ENCODE measurements at regions not wholly inside any gene's neighbourhood (a gene's known extent, or its start where the extent isn't known, plus 50 kb on each side); places are given as distances from the start of the nearest gene placed in this dataset.

DNA sequence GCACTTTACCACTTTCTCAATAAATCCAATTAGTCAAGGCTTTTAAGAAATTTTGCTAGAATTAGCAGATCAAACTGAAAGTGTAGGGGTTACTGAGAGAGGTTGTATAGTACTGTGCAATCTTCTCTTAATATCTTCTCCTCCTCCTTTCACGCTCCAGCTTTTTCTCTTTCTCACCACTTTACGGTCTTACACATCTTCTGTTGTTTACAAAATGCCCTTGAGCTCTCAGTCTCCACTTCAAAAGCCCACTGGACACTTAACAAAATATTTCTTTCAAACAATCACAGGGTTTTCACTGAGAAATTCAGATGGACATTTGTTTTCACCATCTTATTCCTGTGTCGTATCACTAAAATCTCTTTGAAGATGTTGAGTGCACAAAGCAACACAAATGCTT lies 678.2 kb downstream of the ADGRL2 start:
- TF ChIP-seq, protein P1, sequence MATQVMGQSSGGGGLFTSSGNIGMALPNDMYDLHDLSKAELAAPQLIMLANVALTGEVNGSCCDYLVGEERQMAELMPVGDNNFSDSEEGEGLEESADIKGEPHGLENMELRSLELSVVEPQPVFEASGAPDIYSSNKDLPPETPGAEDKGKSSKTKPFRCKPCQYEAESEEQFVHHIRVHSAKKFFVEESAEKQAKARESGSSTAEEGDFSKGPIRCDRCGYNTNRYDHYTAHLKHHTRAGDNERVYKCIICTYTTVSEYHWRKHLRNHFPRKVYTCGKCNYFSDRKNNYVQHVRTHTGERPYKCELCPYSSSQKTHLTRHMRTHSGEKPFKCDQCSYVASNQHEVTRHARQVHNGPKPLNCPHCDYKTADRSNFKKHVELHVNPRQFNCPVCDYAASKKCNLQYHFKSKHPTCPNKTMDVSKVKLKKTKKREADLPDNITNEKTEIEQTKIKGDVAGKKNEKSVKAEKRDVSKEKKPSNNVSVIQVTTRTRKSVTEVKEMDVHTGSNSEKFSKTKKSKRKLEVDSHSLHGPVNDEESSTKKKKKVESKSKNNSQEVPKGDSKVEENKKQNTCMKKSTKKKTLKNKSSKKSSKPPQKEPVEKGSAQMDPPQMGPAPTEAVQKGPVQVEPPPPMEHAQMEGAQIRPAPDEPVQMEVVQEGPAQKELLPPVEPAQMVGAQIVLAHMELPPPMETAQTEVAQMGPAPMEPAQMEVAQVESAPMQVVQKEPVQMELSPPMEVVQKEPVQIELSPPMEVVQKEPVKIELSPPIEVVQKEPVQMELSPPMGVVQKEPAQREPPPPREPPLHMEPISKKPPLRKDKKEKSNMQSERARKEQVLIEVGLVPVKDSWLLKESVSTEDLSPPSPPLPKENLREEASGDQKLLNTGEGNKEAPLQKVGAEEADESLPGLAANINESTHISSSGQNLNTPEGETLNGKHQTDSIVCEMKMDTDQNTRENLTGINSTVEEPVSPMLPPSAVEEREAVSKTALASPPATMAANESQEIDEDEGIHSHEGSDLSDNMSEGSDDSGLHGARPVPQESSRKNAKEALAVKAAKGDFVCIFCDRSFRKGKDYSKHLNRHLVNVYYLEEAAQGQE (IDR thresholded peaks at IDR 0.05; ENCODE audit: insufficient read depth in 1 of 2, low read depth in 2 of 2, low read length in 2 of 2) = no peak
- TF ChIP-seq POLR2AphosphoS5 (IDR thresholded peaks at IDR 0.05; ENCODE audit: low read depth, low read length) = no peak
- no peak for TF ChIP-seq SIN3A (IDR thresholded peaks at IDR 0.05; ENCODE audit: borderline replicate concordance, insufficient read depth, low read length)
